HEK293 (cell line): ENCODE measurements at regions not wholly inside any gene's neighbourhood (a gene's known extent, or its start where the extent isn't known, plus 50 kb on each side); places are given as distances from the start of the nearest gene placed in this dataset.

Experiments used
- CTCF ChIA-PET: fragments of 350-600 bp; formaldehyde crosslinking; extraction: SDS; loops from one replicate; lab custom pipeline; 2021; ENCODE audit warnings: antibody characterized with exemption; lab: Yijun Ruan, JAX
- POLR2A ChIA-PET: fragments of 300-600 bp; formaldehyde crosslinking; extraction: SDS; loops from one replicate; lab custom pipeline; 2020; ENCODE audit warnings: antibody characterized with exemption, inconsistent platforms; lab: Yijun Ruan, JAX
- H3K27ac ChIP-seq: fragments of 200-500 bp; sonication (Bioruptor generic); 2 replicates; pipeline ENCODE4 v1.5.1; 2014; ENCODE audit warnings: low read depth, low read length, control low read depth, inconsistent platforms; ENCODE audit errors: extremely low read depth
- H3K36me3 ChIP-seq, 2 experiments: fragments of 200-500 bp in 1 of 2; sonication (Bioruptor generic) in 1 of 2; 1 replicate in 1 of 2; 2 replicates in 1 of 2; pipeline ENCODE4 v1.5.1; 2014 to 2017; ENCODE audit warnings: inconsistent platforms in 2 of 2, low read length in 2 of 2; ENCODE audit not compliant: control insufficient read depth in 2 of 2, insufficient read depth in 1 of 2
- H3K4me1 ChIP-seq: fragments of 200-500 bp; sonication (Bioruptor generic); 2 replicates; pipeline ENCODE4 v1.5.1; 2014; ENCODE audit warnings: mild to moderate bottlenecking, low read length, inconsistent platforms; ENCODE audit not compliant: control insufficient read depth, insufficient read depth
- H3K4me3 ChIP-seq: 2 replicates; pipeline ENCODE4 v1.5.1; 2011; ENCODE audit warnings: low read depth, mild to moderate bottlenecking, control low read depth, low read length, moderate library complexity
- H3K9me3 ChIP-seq: fragments of 200-500 bp; sonication (Bioruptor generic); 2 replicates; pipeline ENCODE4 v1.5.1; 2014; ENCODE audit warnings: low read depth, low read length, inconsistent platforms; ENCODE audit not compliant: control insufficient read depth, insufficient read depth
- BCL11A ChIP-seq: fragments of 450-650 bp; formaldehyde crosslinking; IDR thresholded peaks from 2 replicates; pipeline ENCODE4 v1.5.1; 2016; ENCODE audit warnings: low read depth, missing biosample characterization, missing genetic modification characterization
- BCL11B ChIP-seq: fragments of 450-650 bp; formaldehyde crosslinking; IDR thresholded peaks from 2 replicates; pipeline ENCODE4 v1.5.1; 2016; ENCODE audit warnings: low read depth, missing biosample characterization, missing genetic modification characterization
- FEZF1 ChIP-seq: fragments of 450-650 bp; formaldehyde crosslinking; IDR thresholded peaks from 2 replicates; pipeline ENCODE4 v1.5.1; 2016; ENCODE audit warnings: missing biosample characterization, missing genetic modification characterization
- KLF9 ChIP-seq: fragments of 450-650 bp; formaldehyde crosslinking; IDR thresholded peaks from 2 replicates; pipeline ENCODE4 v1.5.1; 2016; ENCODE audit warnings: missing biosample characterization, missing genetic modification characterization, low read depth
- SETDB1 ChIP-seq: IDR thresholded peaks from one replicate; pipeline ENCODE4 v1.6.1; 2017; ENCODE audit warnings: mild to moderate bottlenecking, low read length, moderate library complexity, mixed read lengths; ENCODE audit not compliant: insufficient read length
- YY2 ChIP-seq: fragments of 450-650 bp; formaldehyde crosslinking; IDR thresholded peaks from 2 replicates; pipeline ENCODE4 v1.5.1; 2016; ENCODE audit warnings: missing biosample characterization, missing genetic modification characterization
- ZBTB1 ChIP-seq: fragments of 450-650 bp; formaldehyde crosslinking; IDR thresholded peaks from 2 replicates; pipeline ENCODE4 v1.5.1; 2016; ENCODE audit warnings: missing biosample characterization, missing genetic modification characterization
- ZBTB20 ChIP-seq: fragments of 450-650 bp; formaldehyde crosslinking; IDR thresholded peaks from 2 replicates; pipeline ENCODE4 v1.5.1; 2016; ENCODE audit warnings: missing biosample characterization, missing genetic modification characterization
- ZBTB48 ChIP-seq: fragments of 450-650 bp; formaldehyde crosslinking; IDR thresholded peaks from 2 replicates; pipeline ENCODE4 v1.5.1; 2016; ENCODE audit warnings: missing biosample characterization, missing genetic modification characterization
- ZIC2 ChIP-seq: fragments of 450-650 bp; formaldehyde crosslinking; IDR thresholded peaks from 2 replicates; pipeline ENCODE4 v1.5.1; 2016; ENCODE audit warnings: missing biosample characterization, missing genetic modification characterization
- ZNF10 ChIP-seq: fragments of 450-650 bp; formaldehyde crosslinking; IDR thresholded peaks from 2 replicates; pipeline ENCODE4 v1.5.1; 2017; ENCODE audit warnings: missing biosample characterization, missing genetic modification characterization
- ZNF140 ChIP-seq: fragments of 450-650 bp; formaldehyde crosslinking; IDR thresholded peaks from 2 replicates; pipeline ENCODE4 v1.5.1; 2016; ENCODE audit warnings: missing biosample characterization, missing genetic modification characterization
- ZNF155 ChIP-seq: fragments of 450-650 bp; formaldehyde crosslinking; IDR thresholded peaks from 2 replicates; pipeline ENCODE4 v1.5.1; 2016; ENCODE audit warnings: missing biosample characterization, missing genetic modification characterization
- ZNF169 ChIP-seq: fragments of 450-650 bp; formaldehyde crosslinking; IDR thresholded peaks from 2 replicates; pipeline ENCODE4 v1.5.1; 2016; ENCODE audit warnings: missing biosample characterization, missing genetic modification characterization
- ZNF174 ChIP-seq: fragments of 450-650 bp; formaldehyde crosslinking; IDR thresholded peaks from 2 replicates; pipeline ENCODE4 v1.5.0; 2017; ENCODE audit warnings: missing biosample characterization, mild to moderate bottlenecking, missing genetic modification characterization
- ZNF223 ChIP-seq: fragments of 450-650 bp; formaldehyde crosslinking; IDR thresholded peaks from 2 replicates; pipeline ENCODE4 v1.5.1; 2016; ENCODE audit warnings: missing biosample characterization, missing genetic modification characterization
- ZNF248 ChIP-seq: fragments of 450-650 bp; formaldehyde crosslinking; IDR thresholded peaks from 2 replicates; pipeline ENCODE4 v1.5.1; 2017; ENCODE audit warnings: missing biosample characterization, missing genetic modification characterization
- ZNF311 ChIP-seq: fragments of 450-650 bp; formaldehyde crosslinking; IDR thresholded peaks from 2 replicates; pipeline ENCODE4 v1.5.1; 2017; ENCODE audit warnings: missing biosample characterization, missing genetic modification characterization, borderline replicate concordance
- ZNF350 ChIP-seq: fragments of 450-650 bp; formaldehyde crosslinking; IDR thresholded peaks from 2 replicates; pipeline ENCODE4 v1.5.0; 2017; ENCODE audit warnings: missing biosample characterization, mild to moderate bottlenecking, missing genetic modification characterization
- ZNF416 ChIP-seq: fragments of 450-650 bp; formaldehyde crosslinking; IDR thresholded peaks from 2 replicates; pipeline ENCODE4 v1.5.1; 2016; ENCODE audit warnings: missing biosample characterization, missing genetic modification characterization
- ZNF426 ChIP-seq: fragments of 450-650 bp; formaldehyde crosslinking; IDR thresholded peaks from 2 replicates; pipeline ENCODE4 v1.5.1; 2017; ENCODE audit warnings: missing biosample characterization, missing genetic modification characterization, mild to moderate bottlenecking, inconsistent platforms, moderate library complexity
- ZNF510 ChIP-seq: fragments of 450-650 bp; formaldehyde crosslinking; IDR thresholded peaks from 2 replicates; pipeline ENCODE4 v1.5.1; 2018; ENCODE audit warnings: mild to moderate bottlenecking, missing genetic modification characterization, missing biosample characterization; ENCODE audit not compliant: insufficient replicate concordance
- ZNF544 ChIP-seq: fragments of 450-650 bp; formaldehyde crosslinking; IDR thresholded peaks from 2 replicates; pipeline ENCODE4 v1.5.0; 2017; ENCODE audit warnings: missing biosample characterization, missing genetic modification characterization
- ZNF555 ChIP-seq: fragments of 450-650 bp; formaldehyde crosslinking; conservative IDR thresholded peaks from 2 replicates; pipeline ENCODE4 v1.5.1; 2017; ENCODE audit warnings: missing biosample characterization, mild to moderate bottlenecking, missing genetic modification characterization, inconsistent platforms
- ZNF561 ChIP-seq: fragments of 450-650 bp; IDR thresholded peaks from 2 replicates; pipeline ENCODE4 v1.5.1; 2018; ENCODE audit warnings: missing biosample characterization, missing genetic modification characterization, borderline replicate concordance
- ZNF610 ChIP-seq: fragments of 450-650 bp; formaldehyde crosslinking; IDR thresholded peaks from 2 replicates; pipeline ENCODE4 v1.5.1; 2016; ENCODE audit warnings: missing biosample characterization, missing genetic modification characterization, borderline replicate concordance
- ZNF768 ChIP-seq: fragments of 450-650 bp; formaldehyde crosslinking; IDR thresholded peaks from 2 replicates; pipeline ENCODE4 v1.5.1; 2018; ENCODE audit warnings: missing biosample characterization, mild to moderate bottlenecking, missing genetic modification characterization
- ZNF843 ChIP-seq: fragments of 450-650 bp; formaldehyde crosslinking; IDR thresholded peaks from 2 replicates; pipeline ENCODE4 v1.5.1; 2016; ENCODE audit warnings: missing biosample characterization, missing genetic modification characterization
- TF ChIP-seq, protein P1 (sequence below): fragments of 450-650 bp; IDR thresholded peaks from 2 replicates; pipeline ENCODE4 v1.5.1; 2018; ENCODE audit warnings: missing biosample characterization, missing genetic modification characterization
- TF ChIP-seq, protein P2 (sequence below): fragments of 450-650 bp; formaldehyde crosslinking; IDR thresholded peaks from 2 replicates; pipeline ENCODE4 v1.5.1; 2016; ENCODE audit warnings: missing biosample characterization, missing genetic modification characterization
- TF ChIP-seq, protein P3 (sequence below): fragments of 450-650 bp; formaldehyde crosslinking; IDR thresholded peaks from 2 replicates; pipeline ENCODE4 v1.5.1; 2016; ENCODE audit warnings: missing biosample characterization, missing genetic modification characterization, low read depth
- TF ChIP-seq, protein P4 (sequence below): fragments of 450-650 bp; formaldehyde crosslinking; IDR thresholded peaks from 2 replicates; pipeline ENCODE4 v1.5.1; 2017; ENCODE audit warnings: missing biosample characterization, missing genetic modification characterization

DNA sequence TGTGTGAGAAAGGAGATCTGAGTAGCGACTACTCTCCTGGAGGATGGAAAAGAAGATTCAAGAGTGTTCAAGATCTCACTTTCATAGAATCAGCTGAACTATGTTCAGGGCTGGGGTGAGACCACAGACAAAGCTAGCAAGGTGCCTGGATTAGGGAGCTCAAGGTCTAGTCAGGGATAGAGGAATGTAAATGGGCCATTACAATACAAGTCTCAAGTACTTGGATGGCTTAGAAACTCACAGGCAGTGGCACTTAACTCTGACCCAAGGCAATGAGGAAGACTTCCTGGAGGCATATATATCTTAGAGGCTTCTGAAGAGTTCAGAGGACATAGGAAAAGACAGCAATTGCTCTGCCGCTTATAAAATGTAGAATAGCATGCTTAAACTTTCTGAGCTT, 184.9 kb upstream of the CDH11 start:
- TF ChIP-seq FEZF1 (tag by site-specific recombination): no peak
- TF ChIP-seq ZNF610: no peak
- TF ChIP-seq ZNF174 (tag by site-specific recombination): no peak
- no peak for TF ChIP-seq ZNF426 (tag by site-specific recombination)
- TF ChIP-seq ZNF843 (tag by site-specific recombination): no peak
- no peak for TF ChIP-seq ZNF510 (tag by site-specific recombination)
- no peak for TF ChIP-seq ZNF544 (tag by site-specific recombination)
- no peak for TF ChIP-seq ZNF416 (tag by site-specific recombination)
- TF ChIP-seq ZNF140: no peak
- no peak for TF ChIP-seq SETDB1
- no peak for TF ChIP-seq ZBTB48 (tag by site-specific recombination)
- TF ChIP-seq ZNF155 (tag by site-specific recombination): no peak
- TF ChIP-seq, protein P1, sequence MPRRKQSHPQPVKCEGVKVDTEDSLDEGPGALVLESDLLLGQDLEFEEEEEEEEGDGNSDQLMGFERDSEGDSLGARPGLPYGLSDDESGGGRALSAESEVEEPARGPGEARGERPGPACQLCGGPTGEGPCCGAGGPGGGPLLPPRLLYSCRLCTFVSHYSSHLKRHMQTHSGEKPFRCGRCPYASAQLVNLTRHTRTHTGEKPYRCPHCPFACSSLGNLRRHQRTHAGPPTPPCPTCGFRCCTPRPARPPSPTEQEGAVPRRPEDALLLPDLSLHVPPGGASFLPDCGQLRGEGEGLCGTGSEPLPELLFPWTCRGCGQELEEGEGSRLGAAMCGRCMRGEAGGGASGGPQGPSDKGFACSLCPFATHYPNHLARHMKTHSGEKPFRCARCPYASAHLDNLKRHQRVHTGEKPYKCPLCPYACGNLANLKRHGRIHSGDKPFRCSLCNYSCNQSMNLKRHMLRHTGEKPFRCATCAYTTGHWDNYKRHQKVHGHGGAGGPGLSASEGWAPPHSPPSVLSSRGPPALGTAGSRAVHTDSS (tag by site-specific recombination): no peak
- Histone ChIP-seq H3K27ac (no peak overlapping the region), H3K4me3 (no peak overlapping the region), H3K9me3 (no peaks in the 10 kb centered on the region), H3K4me1 (no peaks in the 10 kb centered on the region), H3K36me3 (no peaks in the 10 kb centered on the region)
- ChIA-PET POLR2A (no interaction called here), CTCF (no interaction called here)

DNA sequence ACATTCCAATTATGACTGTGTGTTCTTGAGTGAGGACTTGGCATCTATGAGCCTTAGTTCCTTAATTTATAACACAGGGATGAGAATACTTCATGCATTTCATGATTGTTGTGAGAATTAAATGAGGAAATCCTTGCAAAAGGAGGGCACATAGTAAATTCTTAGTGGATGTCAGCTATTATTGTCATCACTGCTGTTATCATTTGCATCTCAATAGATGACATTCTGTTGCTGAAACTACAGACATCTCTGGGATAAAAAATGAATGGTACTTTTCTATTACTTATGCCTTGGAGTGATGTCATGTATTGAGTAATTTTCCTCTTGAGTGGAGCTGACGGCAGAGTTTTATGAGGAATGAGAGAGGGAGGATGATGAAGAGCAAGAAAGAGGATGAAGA, 184.4 kb upstream of the CDH11 start:
- CTCF ChIA-PET: no interaction called here
- TF ChIP-seq ZNF311 (tag by site-specific recombination) (no peak), ZNF768 (tag by site-specific recombination) (no peak), ZBTB48 (tag by site-specific recombination) (no peak), ZNF223 (tag by site-specific recombination) (no peak), ZNF248 (tag by site-specific recombination) (no peak), KLF9 (tag by site-specific recombination) (no peak), ZNF555 (tag by site-specific recombination) (no peak), ZNF350 (tag by site-specific recombination) (no peak), BCL11B (tag by site-specific recombination) (no peak), ZIC2 (no peak), ZNF169 (tag by site-specific recombination) (no peak), BCL11A (tag by site-specific recombination) (no peak), ZBTB20 (tag by site-specific recombination) (no peak), ZNF561 (tag by site-specific recombination) (no peak), ZBTB1 (tag by site-specific recombination) (no peak), YY2 (no peak), ZNF10 (no peak)
- TF ChIP-seq, protein P2, sequence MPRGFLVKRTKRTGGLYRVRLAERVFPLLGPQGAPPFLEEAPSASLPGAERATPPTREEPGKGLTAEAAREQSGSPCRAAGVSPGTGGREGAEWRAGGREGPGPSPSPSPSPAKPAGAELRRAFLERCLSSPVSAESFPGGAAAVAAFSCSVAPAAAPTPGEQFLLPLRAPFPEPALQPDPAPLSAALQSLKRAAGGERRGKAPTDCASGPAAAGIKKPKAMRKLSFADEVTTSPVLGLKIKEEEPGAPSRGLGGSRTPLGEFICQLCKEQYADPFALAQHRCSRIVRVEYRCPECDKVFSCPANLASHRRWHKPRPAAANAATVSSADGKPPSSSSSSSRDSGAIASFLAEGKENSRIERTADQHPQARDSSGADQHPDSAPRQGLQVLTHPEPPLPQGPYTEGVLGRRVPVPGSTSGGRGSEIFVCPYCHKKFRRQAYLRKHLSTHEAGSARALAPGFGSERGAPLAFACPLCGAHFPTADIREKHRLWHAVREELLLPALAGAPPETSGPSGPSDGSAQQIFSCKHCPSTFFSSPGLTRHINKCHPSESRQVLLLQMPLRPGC (tag by site-specific recombination): no peak
- TF ChIP-seq, protein P3, sequence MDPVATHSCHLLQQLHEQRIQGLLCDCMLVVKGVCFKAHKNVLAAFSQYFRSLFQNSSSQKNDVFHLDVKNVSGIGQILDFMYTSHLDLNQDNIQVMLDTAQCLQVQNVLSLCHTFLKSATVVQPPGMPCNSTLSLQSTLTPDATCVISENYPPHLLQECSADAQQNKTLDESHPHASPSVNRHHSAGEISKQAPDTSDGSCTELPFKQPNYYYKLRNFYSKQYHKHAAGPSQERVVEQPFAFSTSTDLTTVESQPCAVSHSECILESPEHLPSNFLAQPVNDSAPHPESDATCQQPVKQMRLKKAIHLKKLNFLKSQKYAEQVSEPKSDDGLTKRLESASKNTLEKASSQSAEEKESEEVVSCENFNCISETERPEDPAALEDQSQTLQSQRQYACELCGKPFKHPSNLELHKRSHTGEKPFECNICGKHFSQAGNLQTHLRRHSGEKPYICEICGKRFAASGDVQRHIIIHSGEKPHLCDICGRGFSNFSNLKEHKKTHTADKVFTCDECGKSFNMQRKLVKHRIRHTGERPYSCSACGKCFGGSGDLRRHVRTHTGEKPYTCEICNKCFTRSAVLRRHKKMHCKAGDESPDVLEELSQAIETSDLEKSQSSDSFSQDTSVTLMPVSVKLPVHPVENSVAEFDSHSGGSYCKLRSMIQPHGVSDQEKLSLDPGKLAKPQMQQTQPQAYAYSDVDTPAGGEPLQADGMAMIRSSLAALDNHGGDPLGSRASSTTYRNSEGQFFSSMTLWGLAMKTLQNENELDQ (tag by site-specific recombination): no peak
- TF ChIP-seq, protein P4, sequence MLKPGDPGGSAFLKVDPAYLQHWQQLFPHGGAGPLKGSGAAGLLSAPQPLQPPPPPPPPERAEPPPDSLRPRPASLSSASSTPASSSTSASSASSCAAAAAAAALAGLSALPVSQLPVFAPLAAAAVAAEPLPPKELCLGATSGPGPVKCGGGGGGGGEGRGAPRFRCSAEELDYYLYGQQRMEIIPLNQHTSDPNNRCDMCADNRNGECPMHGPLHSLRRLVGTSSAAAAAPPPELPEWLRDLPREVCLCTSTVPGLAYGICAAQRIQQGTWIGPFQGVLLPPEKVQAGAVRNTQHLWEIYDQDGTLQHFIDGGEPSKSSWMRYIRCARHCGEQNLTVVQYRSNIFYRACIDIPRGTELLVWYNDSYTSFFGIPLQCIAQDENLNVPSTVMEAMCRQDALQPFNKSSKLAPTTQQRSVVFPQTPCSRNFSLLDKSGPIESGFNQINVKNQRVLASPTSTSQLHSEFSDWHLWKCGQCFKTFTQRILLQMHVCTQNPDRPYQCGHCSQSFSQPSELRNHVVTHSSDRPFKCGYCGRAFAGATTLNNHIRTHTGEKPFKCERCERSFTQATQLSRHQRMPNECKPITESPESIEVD: no peak
- TF ChIP-seq, all 188 proteins: peak for 0
- H3K9me3 ChIP-seq: no peaks in the 10 kb centered on the region
- H3K27ac ChIP-seq: no peak overlapping the region
- no peak overlapping the region for H3K4me3 ChIP-seq
- H3K36me3 ChIP-seq: no peaks in the 10 kb centered on the region
- POLR2A ChIA-PET: no interaction called here
- H3K4me1 ChIP-seq: no peaks in the 10 kb centered on the region
